H9 (cell line): ENCODE measurements at regions not wholly inside any gene's neighbourhood (a gene's known extent, or its start where the extent isn't known, plus 50 kb on each side); places are given as distances from the start of the nearest gene placed in this dataset.
A peak's percentile ranks its signal among the peaks of the same experiment; 100 is the strongest.

Experiments
- DNase-seq: peaks from one replicate; pipeline ENCODE4 v3.0.0-alpha.2; 2017
- H2AFZ ChIP-seq: one replicate; pipeline ENCODE4 v1.6.1; 2013; ENCODE audit warnings: mild to moderate bottlenecking, low read length, control low read depth, moderate library complexity
- H2AK5ac ChIP-seq: 2 replicates; pipeline ENCODE4 v1.6.1; 2013; ENCODE audit warnings: low read length, control low read depth, mixed read lengths; ENCODE audit not compliant: insufficient read length
- H2BK120ac ChIP-seq: one replicate; pipeline ENCODE4 v1.6.1; 2013; ENCODE audit warnings: low read depth, mild to moderate bottlenecking, low read length, control low read depth, inconsistent platforms; ENCODE audit not compliant: poor library complexity, severe bottlenecking
- H2BK12ac ChIP-seq: 2 replicates; pipeline ENCODE4 v1.6.1; 2013; ENCODE audit warnings: low read length, control low read depth, mixed read lengths, low read depth; ENCODE audit not compliant: insufficient read length
- H2BK15ac ChIP-seq: 2 replicates; pipeline ENCODE4 v1.6.1; 2013; ENCODE audit warnings: low read depth, low read length, control low read depth
- H2BK20ac ChIP-seq: one replicate; pipeline ENCODE4 v1.6.1; 2013; ENCODE audit warnings: low read depth, mild to moderate bottlenecking, low read length, control low read depth, inconsistent platforms; ENCODE audit not compliant: poor library complexity, severe bottlenecking
- H2BK5ac ChIP-seq: 2 replicates; pipeline ENCODE4 v1.6.1; 2013; ENCODE audit warnings: low read length, control low read depth, mixed read lengths; ENCODE audit not compliant: insufficient read length
- H3K14ac ChIP-seq: 2 replicates; pipeline ENCODE4 v1.6.1; 2013; ENCODE audit warnings: low read length, control low read depth; ENCODE audit not compliant: insufficient read depth
- H3K18ac ChIP-seq: 2 replicates; pipeline ENCODE4 v1.6.1; 2013; ENCODE audit warnings: low read depth, mild to moderate bottlenecking, mixed read lengths, low read length, control low read depth; ENCODE audit not compliant: insufficient read length
- H3K23ac ChIP-seq: 2 replicates; pipeline ENCODE4 v1.6.1; 2013; ENCODE audit warnings: low read length, control low read depth, mixed read lengths, low read depth; ENCODE audit not compliant: insufficient read length
- H3K23me2 ChIP-seq: 2 replicates; pipeline ENCODE4 v1.6.1; 2013; ENCODE audit warnings: low read depth, mild to moderate bottlenecking, mixed read lengths, low read length, control low read depth; ENCODE audit not compliant: insufficient read length, poor library complexity, severe bottlenecking
- H3K27ac ChIP-seq: 2 replicates; pipeline ENCODE4 v1.5.1; 2013; ENCODE audit warnings: low read length, control low read depth, mixed read lengths, low read depth; ENCODE audit not compliant: insufficient read length
- H3K27me3 ChIP-seq: 2 replicates; pipeline ENCODE4 v1.6.1; 2013; ENCODE audit warnings: low read length, control low read depth, inconsistent platforms; ENCODE audit not compliant: insufficient read depth
- H3K4ac ChIP-seq: 2 replicates; pipeline ENCODE4 v1.6.1; 2013; ENCODE audit warnings: low read depth, mild to moderate bottlenecking, control low read depth, inconsistent platforms, low read length, moderate library complexity
- H3K4me1 ChIP-seq: 2 replicates; pipeline ENCODE4 v1.6.1; 2013; ENCODE audit warnings: low read length, control low read depth, inconsistent platforms; ENCODE audit not compliant: insufficient read depth
- H3K4me2 ChIP-seq: 2 replicates; pipeline ENCODE4 v1.6.1; 2013; ENCODE audit warnings: low read length, control low read depth, mixed read lengths; ENCODE audit not compliant: insufficient read length, insufficient read depth
- H3K56ac ChIP-seq: 2 replicates; pipeline ENCODE4 v1.6.1; 2013; ENCODE audit warnings: low read depth, mild to moderate bottlenecking, mixed read lengths, low read length, control low read depth; ENCODE audit not compliant: insufficient read length
- H3K79me1 ChIP-seq: 2 replicates; pipeline ENCODE4 v1.6.1; 2013; ENCODE audit warnings: low read depth, mild to moderate bottlenecking, moderate library complexity, low read length, control low read depth, inconsistent platforms; ENCODE audit not compliant: insufficient read depth, poor library complexity, severe bottlenecking
- H3K79me2 ChIP-seq: 2 replicates; pipeline ENCODE4 v1.6.1; 2013; ENCODE audit warnings: low read length, control low read depth, inconsistent platforms; ENCODE audit not compliant: insufficient read depth
- H3K9ac ChIP-seq: 2 replicates; pipeline ENCODE4 v1.6.1; 2013; ENCODE audit warnings: low read length, control low read depth, mixed read lengths; ENCODE audit not compliant: insufficient read length; ENCODE audit errors: extremely low read depth
- H3K9me3 ChIP-seq: one replicate; pipeline ENCODE4 v1.6.1; 2013; ENCODE audit warnings: low read depth, low read length, inconsistent platforms; ENCODE audit not compliant: control insufficient read depth
- H3T11ph ChIP-seq: one replicate; pipeline ENCODE4 v1.6.1; 2013; ENCODE audit warnings: mild to moderate bottlenecking, low read length, control low read depth, inconsistent platforms
- H4K20me1 ChIP-seq: one replicate; pipeline ENCODE4 v1.6.1; 2013; ENCODE audit not compliant: control insufficient read depth, insufficient read length, insufficient read depth
- H4K5ac ChIP-seq: 2 replicates; pipeline ENCODE4 v1.6.1; 2013; ENCODE audit warnings: low read depth, mild to moderate bottlenecking, mixed read lengths, low read length, control low read depth; ENCODE audit not compliant: insufficient read length
- H4K8ac ChIP-seq: replicated peaks from 2 replicates; pipeline ENCODE4 v1.6.1; 2013; ENCODE audit warnings: low read length, control low read depth, mixed read lengths, low read depth; ENCODE audit not compliant: insufficient read length
- H4K91ac ChIP-seq: 2 replicates; pipeline ENCODE4 v1.6.1; 2013; ENCODE audit warnings: low read depth, mild to moderate bottlenecking, moderate library complexity, mixed read lengths, low read length, control low read depth; ENCODE audit not compliant: insufficient read length
- H3K27ac Mint-ChIP-seq, 3 experiments: 2 replicates in 2 of 3; 3 replicates in 1 of 3; pipeline ENCODE4 v1.8.0; 2020 to 2021; ENCODE audit warnings: mixed read lengths in 3 of 3, mild to moderate bottlenecking in 1 of 3, moderate library complexity in 1 of 3
- H3K27me3 Mint-ChIP-seq: 2 replicates; pipeline ENCODE4 v1.8.0; 2021; ENCODE audit warnings: low read depth, mild to moderate bottlenecking, moderate library complexity, mixed read lengths
- H3K36me3 Mint-ChIP-seq, 3 experiments: 2 replicates in 2 of 3; 3 replicates in 1 of 3; pipeline ENCODE4 v1.8.0; 2020 to 2021; ENCODE audit warnings: low read depth in 3 of 3, mixed read lengths in 3 of 3; ENCODE audit not compliant: insufficient read depth in 1 of 3
- H3K4me1 Mint-ChIP-seq, 2 experiments: 2 replicates each; pipeline ENCODE4 v1.8.0; 2020; ENCODE audit warnings: mixed read lengths in 2 of 2
- H3K4me3 Mint-ChIP-seq, 2 experiments: 2 replicates in 1 of 2; 3 replicates in 1 of 2; pipeline ENCODE4 v1.8.0; 2020 to 2021; ENCODE audit warnings: mild to moderate bottlenecking in 2 of 2, mixed read lengths in 2 of 2, moderate library complexity in 1 of 2
- H3K9me3 Mint-ChIP-seq, 2 experiments: 2 replicates in 1 of 2; 3 replicates in 1 of 2; pipeline ENCODE4 v1.8.0; 2020; ENCODE audit warnings: mild to moderate bottlenecking in 2 of 2, mixed read lengths in 2 of 2, moderate library complexity in 1 of 2
- WGBS: extraction: QIAGEN DNeasy Blood & Tissue Kit; methylation state at CpG from one replicate; pipeline ENCODE4 v1.1.7; 2013; ENCODE audit warnings: missing lambda C conversion rate, low lambda C conversion rate, mixed read lengths; ENCODE audit not compliant: insufficient read length; ENCODE audit errors: extremely low coverage; 5-methylcytosine and 5-hydroxymethylcytosine counted together
- TF ChIP-seq, protein P1 (sequence below): fragments of 200-600 bp; sonication (generic); conservative IDR thresholded peaks from 3 replicates; pipeline ENCODE4 v1.8.0; 2021; ENCODE audit warnings: antibody characterized with exemption, mild to moderate bottlenecking

DNA sequence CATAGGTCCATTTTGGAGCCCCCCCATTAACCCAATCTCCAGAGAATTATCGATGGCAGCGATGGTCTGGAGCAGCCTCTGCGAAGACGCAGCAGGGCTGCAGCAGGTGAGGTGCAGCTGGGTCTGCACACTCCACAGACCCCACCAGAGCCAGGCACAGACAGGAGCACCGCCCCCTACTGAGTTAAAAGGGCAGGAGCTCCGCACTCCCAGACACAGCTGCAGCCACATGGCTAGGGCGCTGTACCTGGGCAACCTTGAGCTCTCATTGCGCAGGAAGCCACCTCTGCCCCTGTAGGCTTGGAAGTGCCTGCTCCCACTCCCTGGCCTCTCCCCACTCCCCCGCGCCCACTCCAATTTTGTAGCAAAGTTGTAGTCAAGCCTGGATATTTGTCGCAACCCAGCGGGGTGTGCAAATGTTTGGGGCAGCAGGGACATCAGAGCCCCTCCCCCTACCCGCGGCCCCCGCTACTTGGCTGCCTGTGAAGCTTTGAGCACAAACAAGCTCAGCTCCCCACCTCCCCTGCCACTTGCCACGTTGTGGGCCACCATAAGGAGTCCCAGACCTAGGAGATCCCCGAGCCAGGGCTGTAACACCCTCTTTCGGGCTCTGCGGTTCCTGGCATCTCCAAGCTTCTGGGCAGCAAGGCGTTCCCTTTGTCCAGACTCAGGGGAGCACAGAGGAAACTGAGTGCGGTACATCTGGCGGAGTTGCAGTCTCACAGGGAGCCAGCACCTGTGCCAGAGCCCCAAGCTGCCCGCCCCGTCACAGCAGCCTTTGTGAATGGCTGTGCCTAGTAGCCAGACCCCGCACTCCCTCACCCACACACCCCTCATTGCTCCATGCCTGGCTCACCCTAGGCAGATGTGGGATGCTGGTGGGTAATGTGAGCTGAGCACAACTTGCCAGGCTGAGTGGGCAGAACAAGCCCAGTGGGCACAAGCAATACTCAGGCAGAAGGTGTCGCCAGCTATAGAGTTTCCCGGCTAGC lies 949.7 kb upstream of the SLITRK1 start:
- H3K36me3 Mint-ChIP-seq, result no peaks in the 10 kb centered on the region; a peak in 1 of 7 replicates
- Histone ChIP-seq H3K27me3 (no peaks in the 10 kb centered on the region), H3K4me1 (no peaks in the 10 kb centered on the region), H2BK20ac (no peak overlapping the region), H3K4me2 (no peak overlapping the region), H2BK120ac (no peak overlapping the region), H3K56ac (no peak overlapping the region), H3K79me2 (no peaks in the 10 kb centered on the region), H3K27ac (no peak overlapping the region), H3K9me3 (no peaks in the 10 kb centered on the region), H3K14ac (no peak overlapping the region), H4K5ac (no peak overlapping the region), H4K91ac (no peak overlapping the region), H2AFZ (no peak overlapping the region), H3K4ac (no peak overlapping the region), H4K20me1 (no peaks in the 10 kb centered on the region), H3T11ph (no peak overlapping the region), H3K9ac (no peak overlapping the region), H3K23me2 (no peaks in the 10 kb centered on the region), H2AK5ac (no peak overlapping the region), H2BK15ac (no peak overlapping the region), H4K8ac (no peak overlapping the region), H2BK12ac (no peak overlapping the region), H3K18ac (no peak overlapping the region), H2BK5ac (no peak overlapping the region), H3K79me1 (no peaks in the 10 kb centered on the region), H3K23ac (no peak overlapping the region)
- no peak overlapping the region; a peak in 1 of 7 replicates for H3K27ac Mint-ChIP-seq
- no peaks in the 10 kb centered on the region for H3K4me1 Mint-ChIP-seq
- no peak overlapping the region for H3K4me3 Mint-ChIP-seq
- DNase-seq, result peak; percentile 56
- TF ChIP-seq, protein P1, sequence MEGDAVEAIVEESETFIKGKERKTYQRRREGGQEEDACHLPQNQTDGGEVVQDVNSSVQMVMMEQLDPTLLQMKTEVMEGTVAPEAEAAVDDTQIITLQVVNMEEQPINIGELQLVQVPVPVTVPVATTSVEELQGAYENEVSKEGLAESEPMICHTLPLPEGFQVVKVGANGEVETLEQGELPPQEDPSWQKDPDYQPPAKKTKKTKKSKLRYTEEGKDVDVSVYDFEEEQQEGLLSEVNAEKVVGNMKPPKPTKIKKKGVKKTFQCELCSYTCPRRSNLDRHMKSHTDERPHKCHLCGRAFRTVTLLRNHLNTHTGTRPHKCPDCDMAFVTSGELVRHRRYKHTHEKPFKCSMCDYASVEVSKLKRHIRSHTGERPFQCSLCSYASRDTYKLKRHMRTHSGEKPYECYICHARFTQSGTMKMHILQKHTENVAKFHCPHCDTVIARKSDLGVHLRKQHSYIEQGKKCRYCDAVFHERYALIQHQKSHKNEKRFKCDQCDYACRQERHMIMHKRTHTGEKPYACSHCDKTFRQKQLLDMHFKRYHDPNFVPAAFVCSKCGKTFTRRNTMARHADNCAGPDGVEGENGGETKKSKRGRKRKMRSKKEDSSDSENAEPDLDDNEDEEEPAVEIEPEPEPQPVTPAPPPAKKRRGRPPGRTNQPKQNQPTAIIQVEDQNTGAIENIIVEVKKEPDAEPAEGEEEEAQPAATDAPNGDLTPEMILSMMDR, result peak; percentile 29; the same call in 1 of the 3 replicates
- no peaks in the 10 kb centered on the region for H3K27me3 Mint-ChIP-seq
- WGBS, result no CpG with 5 or more reads among the region's 27 CpGs
- H3K9me3 Mint-ChIP-seq, result no peaks in the 10 kb centered on the region; a peak in 1 of 5 replicates
